Mesendoderm (in vitro differentiated cells): ENCODE measurements at regions not wholly inside any gene's neighbourhood (a gene's known extent, or its start where the extent isn't known, plus 50 kb on each side); places are given as distances from the start of the nearest gene placed in this dataset.
A peak's percentile ranks its signal among the peaks of the same experiment; 100 is the strongest.
"Not testable (repeated sequence)": the region's sequence is repeated elsewhere in the genome, so short reads cannot be mapped to it uniquely, and the experiment has no call there.

ENCODE experiments used
- DNase-seq: peaks from one replicate; pipeline ENCODE4 v3.0.0; 2013
- H2AK5ac ChIP-seq: 2 replicates; pipeline ENCODE4 v1.6.1; 2013; ENCODE audit warnings: low read length, inconsistent platforms
- H2BK120ac ChIP-seq: 2 replicates; pipeline ENCODE4 v1.6.1; 2013; ENCODE audit warnings: low read depth, mild to moderate bottlenecking, low read length, moderate library complexity, mixed read lengths
- H2BK15ac ChIP-seq: replicated peaks from 2 replicates; pipeline ENCODE4 v1.6.1; 2013; ENCODE audit warnings: low read depth, mild to moderate bottlenecking, moderate library complexity
- H2BK5ac ChIP-seq: 2 replicates; pipeline ENCODE4 v1.6.1; 2013; ENCODE audit warnings: low read length, inconsistent platforms
- H3K18ac ChIP-seq: 2 replicates; pipeline ENCODE4 v1.6.1; 2013; ENCODE audit warnings: mild to moderate bottlenecking, low read length, mixed read lengths
- H3K23ac ChIP-seq: one replicate; pipeline ENCODE4 v1.6.1; 2013; ENCODE audit warnings: low read length
- H3K27ac ChIP-seq: 2 replicates; pipeline ENCODE4 v1.5.1; 2013; ENCODE audit warnings: low read depth, mild to moderate bottlenecking, inconsistent platforms, low read length, moderate library complexity
- H3K27me3 ChIP-seq: 2 replicates; pipeline ENCODE4 v1.6.1; 2013; ENCODE audit warnings: low read length, control low read depth, mild to moderate bottlenecking, inconsistent platforms; ENCODE audit not compliant: insufficient read depth, poor library complexity
- H3K36me3 ChIP-seq: 2 replicates; pipeline ENCODE4 v1.6.1; 2013; ENCODE audit warnings: low read length, inconsistent platforms; ENCODE audit not compliant: control insufficient read depth, insufficient read depth
- H3K4ac ChIP-seq: one replicate; pipeline ENCODE4 v1.6.1; 2013; ENCODE audit warnings: low read depth, mild to moderate bottlenecking, low read length, moderate library complexity
- H3K4me1 ChIP-seq: 2 replicates; pipeline ENCODE4 v1.6.1; 2013; ENCODE audit warnings: low read depth, low read length, inconsistent platforms; ENCODE audit not compliant: control insufficient read depth
- H3K4me2 ChIP-seq: 2 replicates; pipeline ENCODE4 v1.6.1; 2013; ENCODE audit warnings: low read length
- H3K4me3 ChIP-seq: 2 replicates; pipeline ENCODE4 v1.5.1; 2013; ENCODE audit warnings: mild to moderate bottlenecking, low read length
- H3K56ac ChIP-seq: one replicate; pipeline ENCODE4 v1.6.1; 2013; ENCODE audit warnings: low read length
- H3K79me1 ChIP-seq: 2 replicates; pipeline ENCODE4 v1.6.1; 2013; ENCODE audit warnings: low read length, inconsistent platforms
- H3K79me2 ChIP-seq: 2 replicates; pipeline ENCODE4 v1.6.1; 2013; ENCODE audit warnings: mild to moderate bottlenecking, low read length; ENCODE audit not compliant: control insufficient read depth, insufficient read depth
- H3K9ac ChIP-seq: 2 replicates; pipeline ENCODE4 v1.6.1; 2013; ENCODE audit warnings: low read length, inconsistent platforms
- H4K5ac ChIP-seq: one replicate; pipeline ENCODE4 v1.6.1; 2013; ENCODE audit warnings: low read length
- H4K8ac ChIP-seq: one replicate; pipeline ENCODE4 v1.6.1; 2013; ENCODE audit warnings: low read depth, mild to moderate bottlenecking, control low read depth, low read length, moderate library complexity
- WGBS: extraction: QIAGEN DNeasy Blood & Tissue Kit; methylation state at CpG from one replicate; pipeline ENCODE4 v1.1.7; 2013; ENCODE audit warnings: low lambda C conversion rate, missing lambda C conversion rate; ENCODE audit not compliant: insufficient coverage; ENCODE audit errors: extremely low coverage; 5-methylcytosine and 5-hydroxymethylcytosine counted together

GRCh38 chr14:87615822-87616679, 376.9 kb downstream of the GALC start:
- Histone ChIP-seq H3K23ac (no peak overlapping the region), H2BK120ac (no peak overlapping the region), H3K27ac (no peak overlapping the region), H2BK5ac (peak overlapping the region; percentile 23), H3K9ac (no peak overlapping the region), H3K79me1 (no peaks in the 10 kb centered on the region), H3K27me3 (no peaks in the 10 kb centered on the region), H3K4me3 (no peak overlapping the region), H3K4me1 (no peaks in the 10 kb centered on the region), H4K5ac (no peak overlapping the region), H4K8ac (no peak overlapping the region), H3K36me3 (no peaks in the 10 kb centered on the region), H3K79me2 (no peaks in the 10 kb centered on the region), H2BK15ac (peak overlapping the region; percentile 85), H3K4me2 (no peak overlapping the region), H3K18ac (peak overlapping the region; percentile 85), H2AK5ac (no peak overlapping the region), H3K4ac (peak overlapping the region; percentile 36), H3K56ac (no peak overlapping the region)
- WGBS = no CpG with 5 or more reads among the region's 12 CpGs
- peak; percentile 90 for DNase-seq

- no peak for DNase-seq
- Histone ChIP-seq H3K56ac (no peak overlapping the region), H4K8ac (no peak overlapping the region), H3K9ac (no peak overlapping the region), H4K5ac (no peak overlapping the region), H3K23ac (no peak overlapping the region), H3K27me3 (no peaks in the 10 kb centered on the region), H2BK5ac (no peak overlapping the region), H3K4ac (no peak overlapping the region), H3K79me2 (no peaks in the 10 kb centered on the region), H3K4me1 (no peaks in the 10 kb centered on the region), H3K18ac (no peak overlapping the region), H3K27ac (no peak overlapping the region), H2BK15ac (no peak overlapping the region), H3K4me2 (no peak overlapping the region), H2AK5ac (no peak overlapping the region), H3K79me1 (no peaks in the 10 kb centered on the region), H2BK120ac (no peak overlapping the region), H3K36me3 (no peaks in the 10 kb centered on the region), H3K4me3 (no peak overlapping the region)
- WGBS = no CpG with 5 or more reads among the region's 3 CpGs
Observed at GRCh38 chr14:87615047-87615446, 377.9 kb downstream of the GALC start.

GRCh38 chr14:87613881-87614280, 379.1 kb downstream of the GALC start:
- H3K79me2 ChIP-seq = no peaks in the 10 kb centered on the region
- no peak overlapping the region for H4K5ac ChIP-seq
- H2BK5ac ChIP-seq = no peak overlapping the region
- H3K79me1 ChIP-seq = no peaks in the 10 kb centered on the region
- H3K18ac ChIP-seq = no peak overlapping the region
- no peak overlapping the region for H2BK15ac ChIP-seq
- DNase-seq = no peak
- H3K4me3 ChIP-seq = no peak overlapping the region
- no peak overlapping the region for H3K56ac ChIP-seq
- H3K27me3 ChIP-seq = no peaks in the 10 kb centered on the region
- no CpG with 5 or more reads among the region's 2 CpGs for WGBS
- no peak overlapping the region for H3K4ac ChIP-seq
- H4K8ac ChIP-seq = no peak overlapping the region
- no peaks in the 10 kb centered on the region for H3K36me3 ChIP-seq
- H3K27ac ChIP-seq = no peak overlapping the region
- no peak overlapping the region for H2AK5ac ChIP-seq
- no peak overlapping the region for H3K23ac ChIP-seq
- H3K4me2 ChIP-seq = no peak overlapping the region
- no peaks in the 10 kb centered on the region for H3K4me1 ChIP-seq
- H2BK120ac ChIP-seq = no peak overlapping the region
- H3K9ac ChIP-seq = no peak overlapping the region

GRCh38 chr14:87607056-87607455, 385.9 kb downstream of the GALC start:
- not testable (repeated sequence) for H3K4ac ChIP-seq, H4K5ac ChIP-seq, H3K4me1 ChIP-seq, H3K79me1 ChIP-seq, H3K27ac ChIP-seq, H2AK5ac ChIP-seq, H2BK5ac ChIP-seq, DNase-seq, H4K8ac ChIP-seq, H3K56ac ChIP-seq, H3K79me2 ChIP-seq, H3K27me3 ChIP-seq, H2BK15ac ChIP-seq, H3K36me3 ChIP-seq, H3K23ac ChIP-seq, H3K4me2 ChIP-seq, H3K4me3 ChIP-seq, H3K9ac ChIP-seq, H3K18ac ChIP-seq, H2BK120ac ChIP-seq
- no CpG with 5 or more reads among the region's 3 CpGs for WGBS

- H3K56ac ChIP-seq = no peak overlapping the region
- no peak overlapping the region for H3K23ac ChIP-seq
- no peaks in the 10 kb centered on the region for H3K79me2 ChIP-seq
- no peak overlapping the region for H3K18ac ChIP-seq
- H3K36me3 ChIP-seq = no peaks in the 10 kb centered on the region
- H3K4me1 ChIP-seq = no peaks in the 10 kb centered on the region
- no peaks in the 10 kb centered on the region for H3K79me1 ChIP-seq
- no peak overlapping the region for H2BK15ac ChIP-seq
- H2BK5ac ChIP-seq = no peak overlapping the region
- no peak overlapping the region for H4K8ac ChIP-seq
- no peaks in the 10 kb centered on the region for H3K27me3 ChIP-seq
- no peak overlapping the region for H4K5ac ChIP-seq
- H2AK5ac ChIP-seq = no peak overlapping the region
- no peak overlapping the region for H3K4ac ChIP-seq
- H3K4me2 ChIP-seq = no peak overlapping the region
- no peak overlapping the region for H2BK120ac ChIP-seq
- no peak overlapping the region for H3K4me3 ChIP-seq
- no peak overlapping the region for H3K9ac ChIP-seq
- H3K27ac ChIP-seq = no peak overlapping the region
- DNase-seq = no peak
Observed at GRCh38 chr14:87601036-87601435, 391.9 kb downstream of the GALC start.

- Histone ChIP-seq H2BK15ac (no peak overlapping the region), H2BK120ac (no peak overlapping the region), H3K56ac (no peak overlapping the region), H3K79me2 (no peaks in the 10 kb centered on the region), H3K36me3 (no peaks in the 10 kb centered on the region), H3K9ac (no peak overlapping the region), H4K5ac (no peak overlapping the region), H3K4me2 (no peak overlapping the region), H3K4me3 (no peak overlapping the region), H3K27me3 (no peaks in the 10 kb centered on the region), H3K23ac (no peak overlapping the region), H2AK5ac (no peak overlapping the region), H3K27ac (no peak overlapping the region), H2BK5ac (no peak overlapping the region), H3K4ac (no peak overlapping the region), H3K79me1 (no peaks in the 10 kb centered on the region), H3K4me1 (no peaks in the 10 kb centered on the region), H4K8ac (no peak overlapping the region), H3K18ac (no peak overlapping the region)
- no CpG with 5 or more reads among the region's 1 CpG for WGBS
- peak; percentile 17 for DNase-seq
Observed at GRCh38 chr14:87600240-87600639, 392.7 kb downstream of the GALC start.
